H9 (cell line): ENCODE measurements at regions not wholly inside any gene's neighbourhood (a gene's known extent, or its start where the extent isn't known, plus 50 kb on each side); places are given as distances from the start of the nearest gene placed in this dataset.

Source experiments
- DNase-seq: peaks from one replicate; pipeline ENCODE4 v3.0.0-alpha.2; 2017
- H2AFZ ChIP-seq: one replicate; pipeline ENCODE4 v1.6.1; 2013; ENCODE audit warnings: mild to moderate bottlenecking, low read length, control low read depth, moderate library complexity
- H2AK5ac ChIP-seq: 2 replicates; pipeline ENCODE4 v1.6.1; 2013; ENCODE audit warnings: low read length, control low read depth, mixed read lengths; ENCODE audit not compliant: insufficient read length
- H2BK120ac ChIP-seq: one replicate; pipeline ENCODE4 v1.6.1; 2013; ENCODE audit warnings: low read depth, mild to moderate bottlenecking, low read length, control low read depth, inconsistent platforms; ENCODE audit not compliant: poor library complexity, severe bottlenecking
- H2BK12ac ChIP-seq: 2 replicates; pipeline ENCODE4 v1.6.1; 2013; ENCODE audit warnings: low read length, control low read depth, mixed read lengths, low read depth; ENCODE audit not compliant: insufficient read length
- H2BK15ac ChIP-seq: 2 replicates; pipeline ENCODE4 v1.6.1; 2013; ENCODE audit warnings: low read depth, low read length, control low read depth
- H2BK20ac ChIP-seq: one replicate; pipeline ENCODE4 v1.6.1; 2013; ENCODE audit warnings: low read depth, mild to moderate bottlenecking, low read length, control low read depth, inconsistent platforms; ENCODE audit not compliant: poor library complexity, severe bottlenecking
- H2BK5ac ChIP-seq: 2 replicates; pipeline ENCODE4 v1.6.1; 2013; ENCODE audit warnings: low read length, control low read depth, mixed read lengths; ENCODE audit not compliant: insufficient read length
- H3K14ac ChIP-seq: 2 replicates; pipeline ENCODE4 v1.6.1; 2013; ENCODE audit warnings: low read length, control low read depth; ENCODE audit not compliant: insufficient read depth
- H3K18ac ChIP-seq: 2 replicates; pipeline ENCODE4 v1.6.1; 2013; ENCODE audit warnings: low read depth, mild to moderate bottlenecking, mixed read lengths, low read length, control low read depth; ENCODE audit not compliant: insufficient read length
- H3K23ac ChIP-seq: 2 replicates; pipeline ENCODE4 v1.6.1; 2013; ENCODE audit warnings: low read length, control low read depth, mixed read lengths, low read depth; ENCODE audit not compliant: insufficient read length
- H3K23me2 ChIP-seq: 2 replicates; pipeline ENCODE4 v1.6.1; 2013; ENCODE audit warnings: low read depth, mild to moderate bottlenecking, mixed read lengths, low read length, control low read depth; ENCODE audit not compliant: insufficient read length, poor library complexity, severe bottlenecking
- H3K27ac ChIP-seq: 2 replicates; pipeline ENCODE4 v1.5.1; 2013; ENCODE audit warnings: low read length, control low read depth, mixed read lengths, low read depth; ENCODE audit not compliant: insufficient read length
- H3K27me3 ChIP-seq: 2 replicates; pipeline ENCODE4 v1.6.1; 2013; ENCODE audit warnings: low read length, control low read depth, inconsistent platforms; ENCODE audit not compliant: insufficient read depth
- H3K4ac ChIP-seq: 2 replicates; pipeline ENCODE4 v1.6.1; 2013; ENCODE audit warnings: low read depth, mild to moderate bottlenecking, control low read depth, inconsistent platforms, low read length, moderate library complexity
- H3K4me1 ChIP-seq: 2 replicates; pipeline ENCODE4 v1.6.1; 2013; ENCODE audit warnings: low read length, control low read depth, inconsistent platforms; ENCODE audit not compliant: insufficient read depth
- H3K4me2 ChIP-seq: 2 replicates; pipeline ENCODE4 v1.6.1; 2013; ENCODE audit warnings: low read length, control low read depth, mixed read lengths; ENCODE audit not compliant: insufficient read length, insufficient read depth
- H3K56ac ChIP-seq: 2 replicates; pipeline ENCODE4 v1.6.1; 2013; ENCODE audit warnings: low read depth, mild to moderate bottlenecking, mixed read lengths, low read length, control low read depth; ENCODE audit not compliant: insufficient read length
- H3K79me1 ChIP-seq: 2 replicates; pipeline ENCODE4 v1.6.1; 2013; ENCODE audit warnings: low read depth, mild to moderate bottlenecking, moderate library complexity, low read length, control low read depth, inconsistent platforms; ENCODE audit not compliant: insufficient read depth, poor library complexity, severe bottlenecking
- H3K79me2 ChIP-seq: 2 replicates; pipeline ENCODE4 v1.6.1; 2013; ENCODE audit warnings: low read length, control low read depth, inconsistent platforms; ENCODE audit not compliant: insufficient read depth
- H3K9ac ChIP-seq: 2 replicates; pipeline ENCODE4 v1.6.1; 2013; ENCODE audit warnings: low read length, control low read depth, mixed read lengths; ENCODE audit not compliant: insufficient read length; ENCODE audit errors: extremely low read depth
- H3K9me3 ChIP-seq: one replicate; pipeline ENCODE4 v1.6.1; 2013; ENCODE audit warnings: low read depth, low read length, inconsistent platforms; ENCODE audit not compliant: control insufficient read depth
- H3T11ph ChIP-seq: one replicate; pipeline ENCODE4 v1.6.1; 2013; ENCODE audit warnings: mild to moderate bottlenecking, low read length, control low read depth, inconsistent platforms
- H4K20me1 ChIP-seq: one replicate; pipeline ENCODE4 v1.6.1; 2013; ENCODE audit not compliant: control insufficient read depth, insufficient read length, insufficient read depth
- H4K5ac ChIP-seq: 2 replicates; pipeline ENCODE4 v1.6.1; 2013; ENCODE audit warnings: low read depth, mild to moderate bottlenecking, mixed read lengths, low read length, control low read depth; ENCODE audit not compliant: insufficient read length
- H4K8ac ChIP-seq: replicated peaks from 2 replicates; pipeline ENCODE4 v1.6.1; 2013; ENCODE audit warnings: low read length, control low read depth, mixed read lengths, low read depth; ENCODE audit not compliant: insufficient read length
- H4K91ac ChIP-seq: 2 replicates; pipeline ENCODE4 v1.6.1; 2013; ENCODE audit warnings: low read depth, mild to moderate bottlenecking, moderate library complexity, mixed read lengths, low read length, control low read depth; ENCODE audit not compliant: insufficient read length
- H3K27ac Mint-ChIP-seq, 3 experiments: 2 replicates in 2 of 3; 3 replicates in 1 of 3; pipeline ENCODE4 v1.8.0; 2020 to 2021; ENCODE audit warnings: mixed read lengths in 3 of 3, mild to moderate bottlenecking in 1 of 3, moderate library complexity in 1 of 3
- H3K27me3 Mint-ChIP-seq: 2 replicates; pipeline ENCODE4 v1.8.0; 2021; ENCODE audit warnings: low read depth, mild to moderate bottlenecking, moderate library complexity, mixed read lengths
- H3K36me3 Mint-ChIP-seq, 3 experiments: 2 replicates in 2 of 3; 3 replicates in 1 of 3; pipeline ENCODE4 v1.8.0; 2020 to 2021; ENCODE audit warnings: low read depth in 3 of 3, mixed read lengths in 3 of 3; ENCODE audit not compliant: insufficient read depth in 1 of 3
- H3K4me1 Mint-ChIP-seq, 2 experiments: 2 replicates each; pipeline ENCODE4 v1.8.0; 2020; ENCODE audit warnings: mixed read lengths in 2 of 2
- H3K4me3 Mint-ChIP-seq, 2 experiments: 2 replicates in 1 of 2; 3 replicates in 1 of 2; pipeline ENCODE4 v1.8.0; 2020 to 2021; ENCODE audit warnings: mild to moderate bottlenecking in 2 of 2, mixed read lengths in 2 of 2, moderate library complexity in 1 of 2
- H3K9me3 Mint-ChIP-seq, 2 experiments: 2 replicates in 1 of 2; 3 replicates in 1 of 2; pipeline ENCODE4 v1.8.0; 2020; ENCODE audit warnings: mild to moderate bottlenecking in 2 of 2, mixed read lengths in 2 of 2, moderate library complexity in 1 of 2
- CTCF ChIP-seq: fragments of 200-600 bp; sonication (generic); conservative IDR thresholded peaks from 3 replicates; pipeline ENCODE4 v1.8.0; 2021; ENCODE audit warnings: antibody characterized with exemption, mild to moderate bottlenecking
- WGBS: extraction: QIAGEN DNeasy Blood & Tissue Kit; methylation state at CpG from one replicate; pipeline ENCODE4 v1.1.7; 2013; ENCODE audit warnings: missing lambda C conversion rate, low lambda C conversion rate, mixed read lengths; ENCODE audit not compliant: insufficient read length; ENCODE audit errors: extremely low coverage; 5-methylcytosine and 5-hydroxymethylcytosine counted together

- Histone ChIP-seq H3K27me3 (no peaks in the 10 kb centered on the region), H3K9me3 (no peaks in the 10 kb centered on the region), H3K79me2 (no peaks in the 10 kb centered on the region), H2BK5ac (no peak overlapping the region), H3K56ac (no peak overlapping the region), H3K27ac (no peak overlapping the region), H2BK15ac (no peak overlapping the region), H3K4me1 (no peaks in the 10 kb centered on the region), H2AK5ac (no peak overlapping the region), H3K4me2 (no peak overlapping the region), H4K5ac (no peak overlapping the region), H2BK120ac (no peak overlapping the region), H3K14ac (no peak overlapping the region), H3K79me1 (no peaks in the 10 kb centered on the region), H3K23me2 (no peaks in the 10 kb centered on the region), H3T11ph (no peak overlapping the region), H2BK12ac (no peak overlapping the region), H2AFZ (no peak overlapping the region), H4K20me1 (no peaks in the 10 kb centered on the region), H3K18ac (no peak overlapping the region), H2BK20ac (no peak overlapping the region), H3K23ac (no peak overlapping the region), H3K4ac (no peak overlapping the region), H4K91ac (no peak overlapping the region), H3K9ac (no peak overlapping the region), H4K8ac (no peak overlapping the region)
- DNase-seq: peak; percentile 5
- H3K9me3 Mint-ChIP-seq: peaks cover 4 to 12% of the 10 kb centered on the region in 2 experiments; a peak in 4 of 5 replicates
- no CpG with 5 or more reads among the region's 4 CpGs for WGBS
- H3K4me1 Mint-ChIP-seq: peaks cover 0 to 3% of the 10 kb centered on the region in 2 experiments; a peak in 1 of 4 replicates
- no peak overlapping the region for H3K27ac Mint-ChIP-seq
- no peak overlapping the region for H3K4me3 Mint-ChIP-seq
- TF ChIP-seq CTCF: no peak
- H3K27me3 Mint-ChIP-seq: peaks cover 2% of the 10 kb centered on the region; the same call in 1 of the 2 replicates
- peaks cover 0 to 4% (median 2%) of the 10 kb centered on the region in 3 experiments; a peak in 2 of 7 replicates for H3K36me3 Mint-ChIP-seq
Measured at GRCh38 chr10:43931308-43931930, 282.7 kb upstream of the ZNF32 start.
